Kidney (tissue), 13 donors: ENCODE measurements at regions not wholly inside any gene's neighbourhood (a gene's known extent, or its start where the extent isn't known, plus 50 kb on each side); places are given as distances from the start of the nearest gene placed in this dataset.
A peak's percentile ranks its signal among the peaks of the same experiment; 100 is the strongest.

Source experiments
- DNase-seq, 5 donors: peaks; one replicate each; pipeline ENCODE4 v3.0.0-alpha.2; 2013 to 2020
- FAIRE-seq: peaks from 2 replicates; lab custom pipeline; 2012; peaks lifted over from hg19 to GRCh38; lab: Jason Lieb, UNC
- H3K27ac ChIP-seq, 2 donors: one replicate each; pipeline ENCODE4 v1.7.0; 2013; ENCODE audit warnings: low read depth in 2 of 2, low read length in 2 of 2, inconsistent platforms in 1 of 2
- H3K27me3 ChIP-seq: one replicate; pipeline ENCODE4 v1.7.1; 2013; ENCODE audit warnings: low read length, inconsistent platforms; ENCODE audit not compliant: control insufficient read depth, insufficient read depth
- H3K36me3 ChIP-seq, 3 donors: one replicate each; pipeline versions ENCODE4 v1.7.0 to v1.7.1; 2013; ENCODE audit warnings: low read length in 3 of 3, control low read depth in 1 of 3, inconsistent platforms in 1 of 3; ENCODE audit not compliant: insufficient read depth in 3 of 3, control insufficient read depth in 2 of 3
- H3K4me1 ChIP-seq, 3 donors: one replicate each; pipeline versions ENCODE4 v1.7.0 to v1.7.1; 2013; ENCODE audit warnings: low read length in 3 of 3, inconsistent platforms in 1 of 3, low read depth in 1 of 3; ENCODE audit not compliant: control insufficient read depth in 2 of 3, insufficient read depth in 2 of 3
- H3K4me3 ChIP-seq, 3 donors: one replicate each; pipeline versions ENCODE4 v1.7.0 to v1.8.1; 2013; ENCODE audit warnings: low read length in 3 of 3, control low read depth in 1 of 3, inconsistent platforms in 1 of 3
- H3K9ac ChIP-seq, 3 donors: one replicate each; pipeline versions ENCODE4 v1.7.0 to v1.7.1; 2013; ENCODE audit warnings: low read length in 3 of 3, control low read depth in 1 of 3, inconsistent platforms in 1 of 3
- H3K9me3 ChIP-seq, 3 donors: one replicate each; pipeline versions ENCODE4 v1.7.0 to v1.7.1; 2013; ENCODE audit warnings: low read length in 3 of 3, control low read depth in 1 of 3, inconsistent platforms in 1 of 3; ENCODE audit not compliant: control insufficient read depth in 2 of 3, insufficient read depth in 1 of 3
- CTCF ChIP-seq: IDR thresholded peaks from 3 replicates; pipeline ENCODE4 v1.5.1; 2012; ENCODE audit warnings: mild to moderate bottlenecking, moderate library complexity, borderline replicate concordance; ENCODE audit not compliant: insufficient read depth; ENCODE audit errors: extremely low read depth
- intact Hi-C: fragments of 100-400 bp; cut with DNase I; formaldehyde crosslinking; loops from one replicate; pipeline ENCODE4 v1.11.1; 2022
- donor health status: control.
- donor health status: control.
- donor health status: control.
- donor health status: control.
- donor health status: control.
- donor health status: DM: yes; HTN: yes; CAD: no.
- donor health status: Normal renal cell carcinoma (clear cell type).

GRCh38 chr13:111518161-111518792 is 197.8 kb downstream of the TEX29 start:
- Histone ChIP-seq H3K27me3 (no peaks in the 10 kb centered on the region), H3K9me3 (no peaks in the 10 kb centered on the region), H3K4me3 (no peak overlapping the region), H3K36me3 (no peaks in the 10 kb centered on the region), H3K9ac (no peak overlapping the region), H3K27ac (no peak overlapping the region), H3K4me1 (no peaks in the 10 kb centered on the region)
- TF ChIP-seq CTCF = no peak
- FAIRE-seq (no peak), DNase-seq (peak in 1 of 5 donors; percentile 56)
- intact Hi-C loops = no loop called here

GRCh38 chr13:111519041-111519440 is 198.6 kb downstream of the TEX29 start:
- H3K36me3 ChIP-seq = no peaks in the 10 kb centered on the region
- DNase-seq (peak in 1 of 5 donors; percentile 46), FAIRE-seq (no peak)
- no peaks in the 10 kb centered on the region for H3K9me3 ChIP-seq
- H3K27ac ChIP-seq = no peak overlapping the region
- H3K9ac ChIP-seq = no peak overlapping the region
- intact Hi-C loops = no loop called here
- no peak for TF ChIP-seq CTCF
- H3K27me3 ChIP-seq = no peaks in the 10 kb centered on the region
- no peak overlapping the region for H3K4me3 ChIP-seq
- H3K4me1 ChIP-seq = no peaks in the 10 kb centered on the region

- Histone ChIP-seq H3K4me1 (no peaks in the 10 kb centered on the region), H3K9me3 (no peaks in the 10 kb centered on the region), H3K4me3 (no peak overlapping the region), H3K9ac (no peak overlapping the region), H3K27ac (no peak overlapping the region), H3K27me3 (no peaks in the 10 kb centered on the region), H3K36me3 (no peaks in the 10 kb centered on the region)
- intact Hi-C loops = no loop called here
- no peak for TF ChIP-seq CTCF
- FAIRE-seq (no peak), DNase-seq (peak in 1 of 5 donors; percentile 48)
Observed at GRCh38 chr13:111519490-111520170, 199.2 kb downstream of the TEX29 start.
